SK-N-SH (cell line): ENCODE measurements at regions not wholly inside any gene's neighbourhood (a gene's known extent, or its start where the extent isn't known, plus 50 kb on each side); places are given as distances from the start of the nearest gene placed in this dataset.
"Not testable (repeated sequence)": the region's sequence is repeated elsewhere in the genome, so short reads cannot be mapped to it uniquely, and the experiment has no call there.

Experiments
- EP300 ChIP-seq, 2 experiments: IDR thresholded peaks; 2 replicates each; pipeline versions ENCODE4 v1.4.0 to v1.6.1; 2012; ENCODE audit warnings: borderline replicate concordance in 1 of 2, low read depth in 1 of 2, low read length in 1 of 2
- POLR2AphosphoS5 ChIP-seq: IDR thresholded peaks from 2 replicates; pipeline ENCODE4 v1.6.1; 2012; ENCODE audit warnings: low read depth, low read length
- TF ChIP-seq, protein P1 (sequence below): fragments of 200-600 bp; sonication (generic); IDR thresholded peaks from 2 replicates; pipeline ENCODE4 v1.6.1; 2017; ENCODE audit warnings: antibody characterized with exemption, mild to moderate bottlenecking, moderate library complexity
- TF ChIP-seq, protein P2 (sequence below): IDR thresholded peaks from 2 replicates; pipeline ENCODE4 v1.4.0; 2012; ENCODE audit warnings: low read depth

DNA sequence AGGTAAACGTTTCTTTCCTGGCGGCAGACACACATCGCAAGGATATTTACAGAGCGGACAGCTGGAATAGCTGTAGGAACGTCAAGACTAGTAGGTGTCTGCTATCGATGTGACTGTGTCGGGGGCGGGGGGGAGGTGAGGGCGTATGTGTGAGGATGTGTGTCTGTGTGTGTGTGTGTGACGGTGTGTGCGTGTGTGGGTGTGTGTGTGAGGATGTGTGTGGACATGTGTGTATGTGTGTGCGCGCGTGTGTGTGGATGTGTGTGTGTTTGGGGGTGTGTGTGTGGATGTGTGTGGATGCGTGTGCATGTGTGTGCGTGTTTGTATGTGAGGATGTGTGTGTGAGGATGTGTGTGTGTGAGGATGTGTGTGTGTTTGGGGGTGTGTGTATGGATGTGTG, 55.4 kb downstream of the PNMA6F start:
- TF ChIP-seq, protein P1, sequence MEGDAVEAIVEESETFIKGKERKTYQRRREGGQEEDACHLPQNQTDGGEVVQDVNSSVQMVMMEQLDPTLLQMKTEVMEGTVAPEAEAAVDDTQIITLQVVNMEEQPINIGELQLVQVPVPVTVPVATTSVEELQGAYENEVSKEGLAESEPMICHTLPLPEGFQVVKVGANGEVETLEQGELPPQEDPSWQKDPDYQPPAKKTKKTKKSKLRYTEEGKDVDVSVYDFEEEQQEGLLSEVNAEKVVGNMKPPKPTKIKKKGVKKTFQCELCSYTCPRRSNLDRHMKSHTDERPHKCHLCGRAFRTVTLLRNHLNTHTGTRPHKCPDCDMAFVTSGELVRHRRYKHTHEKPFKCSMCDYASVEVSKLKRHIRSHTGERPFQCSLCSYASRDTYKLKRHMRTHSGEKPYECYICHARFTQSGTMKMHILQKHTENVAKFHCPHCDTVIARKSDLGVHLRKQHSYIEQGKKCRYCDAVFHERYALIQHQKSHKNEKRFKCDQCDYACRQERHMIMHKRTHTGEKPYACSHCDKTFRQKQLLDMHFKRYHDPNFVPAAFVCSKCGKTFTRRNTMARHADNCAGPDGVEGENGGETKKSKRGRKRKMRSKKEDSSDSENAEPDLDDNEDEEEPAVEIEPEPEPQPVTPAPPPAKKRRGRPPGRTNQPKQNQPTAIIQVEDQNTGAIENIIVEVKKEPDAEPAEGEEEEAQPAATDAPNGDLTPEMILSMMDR: not testable (repeated sequence)
- TF ChIP-seq EP300 (IDR thresholded peaks at IDR 0.05; ENCODE audit: borderline replicate concordance in 1 of 2, low read depth in 1 of 2, low read length in 1 of 2); POLR2AphosphoS5: not testable (repeated sequence)
- TF ChIP-seq, protein P2, sequence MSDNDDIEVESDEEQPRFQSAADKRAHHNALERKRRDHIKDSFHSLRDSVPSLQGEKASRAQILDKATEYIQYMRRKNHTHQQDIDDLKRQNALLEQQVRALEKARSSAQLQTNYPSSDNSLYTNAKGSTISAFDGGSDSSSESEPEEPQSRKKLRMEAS: not testable (repeated sequence)
